ENCODE measurements at regions not wholly inside any gene's neighbourhood (a gene's known extent, or its start where the extent isn't known, plus 50 kb on each side); places are given as distances from the start of the nearest gene placed in this dataset.

DNA sequence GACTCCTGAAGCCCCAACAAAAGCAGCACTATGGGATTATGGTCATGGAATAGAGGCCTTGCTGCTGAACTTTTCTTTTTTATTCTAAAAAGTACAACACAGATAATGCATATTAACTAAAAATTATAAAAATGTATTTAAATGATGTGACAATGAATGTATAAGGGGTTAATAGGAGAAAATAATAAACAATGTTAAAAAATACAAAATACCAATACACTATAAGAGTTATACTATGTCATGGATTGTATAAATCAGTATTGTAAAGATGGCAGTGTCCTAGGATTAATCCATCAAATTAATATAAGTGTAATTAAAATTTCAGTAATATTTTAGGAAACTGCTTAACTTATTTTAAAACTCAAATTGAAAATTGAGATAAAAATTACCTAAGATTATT lies 58.3 kb upstream of the TOP3B start:
- TF ChIP-seq, protein P1, sequence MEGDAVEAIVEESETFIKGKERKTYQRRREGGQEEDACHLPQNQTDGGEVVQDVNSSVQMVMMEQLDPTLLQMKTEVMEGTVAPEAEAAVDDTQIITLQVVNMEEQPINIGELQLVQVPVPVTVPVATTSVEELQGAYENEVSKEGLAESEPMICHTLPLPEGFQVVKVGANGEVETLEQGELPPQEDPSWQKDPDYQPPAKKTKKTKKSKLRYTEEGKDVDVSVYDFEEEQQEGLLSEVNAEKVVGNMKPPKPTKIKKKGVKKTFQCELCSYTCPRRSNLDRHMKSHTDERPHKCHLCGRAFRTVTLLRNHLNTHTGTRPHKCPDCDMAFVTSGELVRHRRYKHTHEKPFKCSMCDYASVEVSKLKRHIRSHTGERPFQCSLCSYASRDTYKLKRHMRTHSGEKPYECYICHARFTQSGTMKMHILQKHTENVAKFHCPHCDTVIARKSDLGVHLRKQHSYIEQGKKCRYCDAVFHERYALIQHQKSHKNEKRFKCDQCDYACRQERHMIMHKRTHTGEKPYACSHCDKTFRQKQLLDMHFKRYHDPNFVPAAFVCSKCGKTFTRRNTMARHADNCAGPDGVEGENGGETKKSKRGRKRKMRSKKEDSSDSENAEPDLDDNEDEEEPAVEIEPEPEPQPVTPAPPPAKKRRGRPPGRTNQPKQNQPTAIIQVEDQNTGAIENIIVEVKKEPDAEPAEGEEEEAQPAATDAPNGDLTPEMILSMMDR (IDR thresholded peaks at IDR 0.05): no peak
- Histone ChIP-seq H3K27me3 (no peaks in the 10 kb centered on the region), H3K4me1 (no peaks in the 10 kb centered on the region), H3K27ac (no peak overlapping the region), H3K9me3 (no peaks in the 10 kb centered on the region), H3K36me3 (no peaks in the 10 kb centered on the region), H3K4me3 (no peak overlapping the region)
- intact Hi-C loops (cut with DNase I): no loop called here
- no peak for ATAC-seq
- no peak for DNase-seq

DNA sequence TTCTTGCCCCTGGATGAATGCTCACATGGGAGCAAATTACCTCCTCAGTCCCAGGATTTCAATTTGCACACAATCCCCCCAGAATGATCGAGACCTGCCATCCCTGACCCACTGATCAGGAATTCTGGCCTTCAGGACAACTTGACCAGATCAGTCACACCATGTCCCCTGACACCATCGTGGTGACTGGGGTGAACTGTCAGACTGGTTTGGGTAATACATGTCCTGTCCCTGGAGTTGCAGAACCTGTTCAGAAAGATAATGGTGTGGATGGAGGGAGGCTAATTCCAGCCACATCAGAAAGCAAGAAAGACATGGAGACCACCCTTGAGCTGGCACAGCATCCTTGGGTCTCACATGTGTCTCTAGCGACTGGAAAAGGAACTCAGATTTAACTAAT lies 57.9 kb upstream of the TOP3B start:
- no peaks in the 10 kb centered on the region for H3K27me3 ChIP-seq
- H3K4me3 ChIP-seq: no peak overlapping the region
- DNase-seq (no peak), ATAC-seq (no peak)
- TF ChIP-seq, protein P1 (IDR thresholded peaks at IDR 0.05): no peak
- H3K9me3 ChIP-seq: no peaks in the 10 kb centered on the region
- no peak overlapping the region for H3K27ac ChIP-seq
- H3K36me3 ChIP-seq: no peaks in the 10 kb centered on the region
- H3K4me1 ChIP-seq: no peaks in the 10 kb centered on the region
- intact Hi-C loops (cut with DNase I): no loop called here

DNA sequence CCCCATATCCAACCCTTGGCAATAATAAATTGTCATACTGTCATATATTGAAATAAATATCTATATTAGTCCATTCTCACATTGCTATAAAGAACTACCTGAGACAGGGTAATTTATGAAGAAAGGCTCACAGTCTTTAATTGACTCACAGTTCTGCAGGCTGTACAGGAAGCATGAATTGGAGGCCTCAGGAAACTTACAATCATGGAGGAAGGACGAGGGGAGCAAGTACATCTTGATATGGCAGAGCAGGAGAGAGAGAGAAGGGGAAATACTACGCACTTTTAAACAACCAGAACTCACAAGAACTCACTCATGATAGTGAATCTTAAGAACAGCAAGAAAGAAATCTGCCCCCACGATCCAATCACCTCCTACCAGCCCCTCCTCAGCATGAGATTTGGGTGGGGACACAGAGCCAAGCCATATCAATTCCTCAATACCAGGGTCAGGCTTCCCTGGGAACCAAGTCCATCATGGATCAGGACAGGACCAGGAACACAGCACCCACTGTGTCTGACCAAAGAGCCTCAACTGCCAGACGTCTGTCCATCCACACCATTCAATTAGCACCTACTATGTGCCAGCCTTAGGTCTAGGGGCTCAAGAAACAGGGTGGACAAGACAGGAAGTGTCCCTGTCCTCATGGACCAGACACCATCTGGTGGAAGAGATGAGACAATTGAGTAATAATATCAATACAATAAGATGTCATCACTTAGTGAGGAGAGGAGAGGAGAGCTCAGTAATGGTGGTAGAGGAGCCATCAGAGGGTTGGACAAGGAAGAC lies 56.9 kb upstream of the TOP3B start:
- intact Hi-C loops (cut with DNase I): no loop called here
- H3K4me1 ChIP-seq: no peaks in the 10 kb centered on the region
- DNase-seq (no peak), ATAC-seq (no peak)
- no peak overlapping the region for H3K27ac ChIP-seq
- H3K36me3 ChIP-seq: no peaks in the 10 kb centered on the region
- H3K4me3 ChIP-seq: no peak overlapping the region
- no peaks in the 10 kb centered on the region for H3K9me3 ChIP-seq
- H3K27me3 ChIP-seq: no peaks in the 10 kb centered on the region
- TF ChIP-seq, protein P1 (IDR thresholded peaks at IDR 0.05): no peak

DNA sequence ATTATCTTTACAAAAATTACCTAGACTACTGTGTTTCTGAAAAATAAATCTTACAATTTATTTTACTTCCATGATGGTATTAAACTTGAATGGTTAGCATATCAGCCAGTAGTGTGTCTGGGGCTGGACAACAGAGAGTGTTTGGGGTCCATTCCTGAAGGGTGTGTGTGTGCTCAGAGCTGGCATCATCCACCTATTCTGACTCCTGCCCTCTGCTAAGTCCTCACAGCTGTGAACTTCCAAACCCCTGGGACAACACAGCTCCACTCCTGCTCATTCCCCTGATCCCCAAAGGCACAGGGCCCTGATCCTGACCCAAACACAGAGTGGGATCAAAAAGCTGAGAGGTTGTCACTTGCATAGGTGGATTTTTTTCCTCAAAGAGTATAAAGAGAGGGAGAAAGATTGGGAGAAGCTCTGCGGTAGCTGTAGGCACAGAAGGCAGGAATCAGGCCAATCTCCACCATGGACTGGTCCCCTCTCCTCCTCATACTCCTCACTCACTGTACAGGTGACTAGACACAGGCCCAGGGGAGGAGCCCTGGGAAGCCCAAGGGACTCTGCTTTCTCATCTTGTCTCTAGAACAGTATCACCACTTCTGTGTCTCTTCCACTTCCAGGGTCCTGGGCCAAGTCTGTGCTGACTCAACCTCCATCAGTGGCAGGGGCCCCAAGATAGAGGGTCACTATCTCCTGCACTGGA lies 55.7 kb upstream of the TOP3B start:
- no peak for DNase-seq
- Histone ChIP-seq H3K4me1 (no peaks in the 10 kb centered on the region), H3K36me3 (no peaks in the 10 kb centered on the region), H3K27ac (no peak overlapping the region), H3K9me3 (no peaks in the 10 kb centered on the region), H3K4me3 (no peak overlapping the region), H3K27me3 (no peaks in the 10 kb centered on the region)
- TF ChIP-seq, protein P1 (IDR thresholded peaks at IDR 0.05): no peak
- no peak for ATAC-seq
- intact Hi-C loops (cut with DNase I): no loop called here

DNA sequence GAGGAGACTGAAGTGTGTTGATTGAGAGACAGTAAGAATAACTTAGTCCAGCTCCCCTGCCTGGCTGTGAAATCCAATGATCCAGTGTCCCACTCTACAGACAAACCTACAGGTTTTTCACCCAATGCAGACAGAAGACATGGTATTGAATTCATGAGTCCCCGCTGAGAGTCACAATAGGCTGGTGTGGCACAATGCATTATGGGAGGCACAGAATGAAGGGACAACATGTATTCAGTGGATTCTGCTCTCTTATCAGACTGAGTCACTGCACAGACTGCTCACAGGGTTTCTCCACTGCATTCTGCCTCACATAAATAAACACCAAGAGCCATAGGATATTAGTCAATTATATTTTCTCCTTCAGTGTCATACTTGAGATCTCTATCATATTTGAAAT lies 55.2 kb upstream of the TOP3B start:
- TF ChIP-seq, protein P1 (IDR thresholded peaks at IDR 0.05): no peak
- Histone ChIP-seq H3K9me3 (no peaks in the 10 kb centered on the region), H3K4me3 (no peak overlapping the region), H3K27me3 (no peaks in the 10 kb centered on the region), H3K4me1 (no peaks in the 10 kb centered on the region), H3K27ac (no peak overlapping the region), H3K36me3 (no peaks in the 10 kb centered on the region)
- intact Hi-C loops (cut with DNase I): no loop called here
- DNase-seq: no peak
- no peak for ATAC-seq

All from upper lobe of right lung (tissue), 1 donor.